CD4-positive, CD25-positive, alpha-beta regulatory T cell (primary cell): ENCODE measurements at regions not wholly inside any gene's neighbourhood (a gene's known extent, or its start where the extent isn't known, plus 50 kb on each side); places are given as distances from the start of the nearest gene placed in this dataset.

Experiments used
- ATAC-seq, 2 donors: fragments of 150-1000 bp; cut with Tn5 transposase; one replicate each; pipeline ENCODE4 v1.10.0; 2021; ENCODE audit warnings: low read depth in 2 of 2, moderate number of reproducible peaks in 2 of 2, moderate library complexity in 1 of 2
- DNase-seq, 3 donors: peaks; one replicate each; pipeline versions ENCODE4 v3.0.0 to v3.0.0-alpha.2; 2012 to 2022; ENCODE audit warnings: mixed read lengths in 1 of 3
- H3K27ac ChIP-seq: one replicate; pipeline ENCODE4 v1.7.0; 2013; ENCODE audit warnings: mild to moderate bottlenecking, low read length; ENCODE audit not compliant: insufficient read depth, poor library complexity, severe bottlenecking
- H3K27me3 ChIP-seq: one replicate; pipeline ENCODE4 v1.7.0; 2013; ENCODE audit warnings: low read length; ENCODE audit not compliant: control insufficient read depth, insufficient read depth
- H3K36me3 ChIP-seq: one replicate; pipeline ENCODE4 v1.7.0; 2013; ENCODE audit warnings: mild to moderate bottlenecking, low read length, moderate library complexity; ENCODE audit not compliant: control insufficient read depth, insufficient read depth
- H3K4me1 ChIP-seq: 2 replicates; pipeline ENCODE4 v1.7.0; 2013; ENCODE audit warnings: mild to moderate bottlenecking, low read length; ENCODE audit not compliant: insufficient read depth, control insufficient read depth, poor library complexity, severe bottlenecking
- H3K4me3 ChIP-seq: one replicate; pipeline ENCODE4 v1.7.0; 2013; ENCODE audit warnings: low read depth, mild to moderate bottlenecking, low read length, moderate library complexity
- H3K9me3 ChIP-seq, 2 experiments: 1 replicate in 1 of 2; 2 replicates in 1 of 2; pipeline ENCODE4 v1.7.0; 2013; ENCODE audit warnings: low read length in 2 of 2, mild to moderate bottlenecking in 1 of 2, moderate library complexity in 1 of 2; ENCODE audit not compliant: control insufficient read depth in 2 of 2
- H3K27ac Mint-ChIP-seq, 3 donors: one replicate each; pipeline ENCODE4 v1.8.0; 2020 to 2022; ENCODE audit warnings: mild to moderate bottlenecking in 3 of 3, mixed read lengths in 3 of 3, moderate library complexity in 2 of 3
- H3K27me3 Mint-ChIP-seq: one replicate; pipeline ENCODE4 v1.8.0; 2022; ENCODE audit warnings: mild to moderate bottlenecking, mixed read lengths
- H3K36me3 Mint-ChIP-seq: one replicate; pipeline ENCODE4 v1.8.0; 2020; ENCODE audit warnings: mixed read lengths
- H3K4me1 Mint-ChIP-seq, 4 donors: one replicate each; pipeline ENCODE4 v1.8.0; 2020 to 2022; ENCODE audit warnings: mixed read lengths in 4 of 4, mild to moderate bottlenecking in 1 of 4
- H3K4me3 Mint-ChIP-seq, 4 donors: one replicate each; pipeline ENCODE4 v1.8.0; 2020 to 2022; ENCODE audit warnings: mild to moderate bottlenecking in 4 of 4, mixed read lengths in 4 of 4, moderate library complexity in 3 of 4
- H3K9me3 Mint-ChIP-seq, 7 donors: one replicate each; pipeline ENCODE4 v1.8.0; 2020 to 2022; ENCODE audit warnings: mixed read lengths in 7 of 7, mild to moderate bottlenecking in 3 of 7, moderate library complexity in 2 of 7

GRCh38 chr2:160942476-160943142, 217.6 kb upstream of the TANK start:
- H3K4me1 Mint-ChIP-seq, result peaks cover 0 to 23% (median 6%) of the 10 kb centered on the region in 4 donors
- Histone ChIP-seq H3K27me3 (peaks cover 2% of the 10 kb centered on the region), H3K27ac (no peak overlapping the region), H3K4me3 (no peak overlapping the region), H3K9me3 (no peaks in the 10 kb centered on the region), H3K36me3 (no peaks in the 10 kb centered on the region), H3K4me1 (no peaks in the 10 kb centered on the region)
- no peak overlapping the region for H3K4me3 Mint-ChIP-seq
- H3K27me3 Mint-ChIP-seq, result no peaks in the 10 kb centered on the region
- no peak for DNase-seq
- ATAC-seq, result no peak
- H3K27ac Mint-ChIP-seq, result no peak overlapping the region
- no peaks in the 10 kb centered on the region for H3K36me3 Mint-ChIP-seq
- peaks cover 0 to 3% (median 0%) of the 10 kb centered on the region in 7 donors for H3K9me3 Mint-ChIP-seq

GRCh38 chr2:160943414-160943813, 216.8 kb upstream of the TANK start:
- Histone ChIP-seq H3K4me3 (no peak overlapping the region), H3K9me3 (no peaks in the 10 kb centered on the region), H3K4me1 (no peaks in the 10 kb centered on the region), H3K27me3 (peaks cover 2% of the 10 kb centered on the region), H3K27ac (no peak overlapping the region), H3K36me3 (no peaks in the 10 kb centered on the region)
- Mint-ChIP-seq H3K4me1 (peaks cover 0 to 23% (median 6%) of the 10 kb centered on the region in 4 donors), H3K36me3 (no peaks in the 10 kb centered on the region), H3K4me3 (no peak overlapping the region), H3K9me3 (peaks cover 0 to 5% (median 0%) of the 10 kb centered on the region in 7 donors), H3K27ac (no peak overlapping the region), H3K27me3 (no peaks in the 10 kb centered on the region)
- ATAC-seq (no peak), DNase-seq (no peak)

GRCh38 chr2:160952464-160953254, 207.6 kb upstream of the TANK start:
- Histone ChIP-seq H3K36me3 (no peaks in the 10 kb centered on the region), H3K4me3 (no peak overlapping the region)
- no peak overlapping the region for H3K4me3 Mint-ChIP-seq

GRCh38 chr2:160955578-160955977, 204.7 kb upstream of the TANK start:
- Mint-ChIP-seq H3K4me1 (no peaks in the 10 kb centered on the region), H3K27ac (no peak overlapping the region), H3K27me3 (peaks cover 25% of the 10 kb centered on the region), H3K9me3 (peaks cover 0 to 2% (median 0%) of the 10 kb centered on the region in 7 donors), H3K36me3 (no peaks in the 10 kb centered on the region), H3K4me3 (no peak overlapping the region)
- H3K27me3 ChIP-seq, result peaks cover 7% of the 10 kb centered on the region
- no peaks in the 10 kb centered on the region for H3K4me1 ChIP-seq
- ATAC-seq (no peak), DNase-seq (no peak)
- no peak overlapping the region for H3K27ac ChIP-seq
- no peak overlapping the region for H3K4me3 ChIP-seq
- no peaks in the 10 kb centered on the region for H3K36me3 ChIP-seq
- no peaks in the 10 kb centered on the region for H3K9me3 ChIP-seq

More at GRCh38 chr2:160952464-160953254, 207.6 kb upstream of the TANK start:
- Mint-ChIP-seq H3K27me3 (peaks cover 25% of the 10 kb centered on the region), H3K9me3 (peaks cover 0 to 3% (median 0%) of the 10 kb centered on the region in 7 donors), H3K4me1 (no peaks in the 10 kb centered on the region), H3K27ac (no peak overlapping the region), H3K36me3 (no peaks in the 10 kb centered on the region)
- ATAC-seq, result no peak
- H3K4me1 ChIP-seq, result no peaks in the 10 kb centered on the region
- no peak overlapping the region for H3K27ac ChIP-seq
- no peaks in the 10 kb centered on the region for H3K9me3 ChIP-seq
- peaks cover 3% of the 10 kb centered on the region for H3K27me3 ChIP-seq
- DNase-seq, result no peak

- Histone ChIP-seq H3K27ac (no peak overlapping the region), H3K36me3 (no peaks in the 10 kb centered on the region), H3K27me3 (peaks cover 7% of the 10 kb centered on the region), H3K4me1 (no peaks in the 10 kb centered on the region), H3K9me3 (no peaks in the 10 kb centered on the region), H3K4me3 (no peak overlapping the region)
- Mint-ChIP-seq H3K36me3 (no peaks in the 10 kb centered on the region), H3K9me3 (peaks cover 0 to 1% (median 0%) of the 10 kb centered on the region in 7 donors), H3K4me3 (no peak overlapping the region), H3K4me1 (no peaks in the 10 kb centered on the region), H3K27me3 (peaks cover 30% of the 10 kb centered on the region), H3K27ac (no peak overlapping the region)
- ATAC-seq (no peak), DNase-seq (no peak)
Measured at GRCh38 chr2:160956243-160956802, 203.9 kb upstream of the TANK start.

- Histone ChIP-seq H3K4me3 (no peak overlapping the region), H3K27ac (no peak overlapping the region), H3K4me1 (no peaks in the 10 kb centered on the region), H3K36me3 (no peaks in the 10 kb centered on the region), H3K27me3 (peaks cover 2% of the 10 kb centered on the region), H3K9me3 (no peaks in the 10 kb centered on the region)
- peaks cover 9% of the 10 kb centered on the region for H3K27me3 Mint-ChIP-seq
- ATAC-seq (no peak), DNase-seq (no peak)
- no peaks in the 10 kb centered on the region for H3K36me3 Mint-ChIP-seq
- no peaks in the 10 kb centered on the region for H3K4me1 Mint-ChIP-seq
- no peak overlapping the region for H3K27ac Mint-ChIP-seq
- H3K9me3 Mint-ChIP-seq, result no peaks in the 10 kb centered on the region
- no peak overlapping the region for H3K4me3 Mint-ChIP-seq
Measured at GRCh38 chr2:160963957-160964356, 196.3 kb upstream of the TANK start.

GRCh38 chr2:160967523-160967922, 192.7 kb upstream of the TANK start:
- H3K4me3 ChIP-seq, result no peak overlapping the region
- H3K4me1 ChIP-seq, result no peaks in the 10 kb centered on the region
- Mint-ChIP-seq H3K27me3 (peaks cover 8% of the 10 kb centered on the region), H3K9me3 (no peaks in the 10 kb centered on the region), H3K4me1 (no peaks in the 10 kb centered on the region), H3K36me3 (no peaks in the 10 kb centered on the region), H3K27ac (no peak overlapping the region), H3K4me3 (no peak overlapping the region)
- ATAC-seq (no peak), DNase-seq (no peak)
- H3K27ac ChIP-seq, result no peak overlapping the region
- H3K9me3 ChIP-seq, result no peaks in the 10 kb centered on the region
- no peaks in the 10 kb centered on the region for H3K36me3 ChIP-seq
- peaks cover 4% of the 10 kb centered on the region for H3K27me3 ChIP-seq
